GM23338 (cell line): ENCODE measurements at regions not wholly inside any gene's neighbourhood (a gene's known extent, or its start where the extent isn't known, plus 50 kb on each side); places are given as distances from the start of the nearest gene placed in this dataset.

Experiments
- ATAC-seq: fragments of 200-7000 bp; cut with Tn5 transposase; 3 replicates; pipeline ENCODE4 v1.9.1; 2020
- DNase-seq: peaks from one replicate; pipeline ENCODE4 v3.0.0-alpha.2; 2015; ENCODE audit warnings: low spot score
- H2AFZ ChIP-seq: fragments of 200-600 bp; sonication (generic); 2 replicates; pipeline ENCODE4 v1.8.0; 2016; ENCODE audit warnings: antibody characterized with exemption, mild to moderate bottlenecking, moderate library complexity
- H3F3A ChIP-seq: fragments of 200-600 bp; sonication (generic); replicated peaks from 2 replicates; pipeline ENCODE4 v1.8.0; 2017; ENCODE audit warnings: antibody characterized with exemption, mixed run types, low read depth
- H3K27ac ChIP-seq: fragments of 200-600 bp; sonication (generic); 2 replicates; pipeline ENCODE4 v1.6.1; 2016; ENCODE audit warnings: low read depth
- H3K27me3 ChIP-seq: fragments of 200-600 bp; sonication (generic); 2 replicates; pipeline ENCODE4 v1.8.0; 2016; ENCODE audit warnings: mild to moderate bottlenecking, mixed run types, moderate library complexity; ENCODE audit not compliant: insufficient read depth
- H3K36me3 ChIP-seq: fragments of 200-600 bp; sonication (generic); 2 replicates; pipeline ENCODE4 v1.8.0; 2016; ENCODE audit warnings: mild to moderate bottlenecking; ENCODE audit not compliant: insufficient read depth
- H3K4me1 ChIP-seq: fragments of 200-600 bp; sonication (generic); 2 replicates; pipeline ENCODE4 v1.8.0; 2016; ENCODE audit warnings: mild to moderate bottlenecking, moderate library complexity; ENCODE audit not compliant: insufficient read depth
- H3K4me2 ChIP-seq: fragments of 200-600 bp; sonication (generic); 2 replicates; pipeline ENCODE4 v1.7.1; 2017; ENCODE audit warnings: mixed run types
- H3K4me3 ChIP-seq: fragments of 200-600 bp; sonication (generic); 2 replicates; pipeline ENCODE4 v1.6.1; 2016; ENCODE audit warnings: mixed run types
- H3K79me2 ChIP-seq: fragments of 200-600 bp; sonication (generic); replicated peaks from 2 replicates; pipeline ENCODE4 v1.8.0; 2017; ENCODE audit warnings: mild to moderate bottlenecking; ENCODE audit not compliant: insufficient read depth
- H3K9me2 ChIP-seq: fragments of 200-600 bp; sonication (generic); 2 replicates; pipeline ENCODE4 v1.8.0; 2017; ENCODE audit not compliant: insufficient read depth
- H4K20me1 ChIP-seq: fragments of 200-600 bp; sonication (generic); replicated peaks from 2 replicates; pipeline ENCODE4 v1.8.0; 2017; ENCODE audit warnings: mild to moderate bottlenecking; ENCODE audit not compliant: insufficient read depth
- H3K27ac Mint-ChIP-seq: 2 replicates; pipeline ENCODE4 v1.8.0; 2020; ENCODE audit warnings: inconsistent platforms, mild to moderate bottlenecking, moderate library complexity, mixed read lengths
- H3K27me3 Mint-ChIP-seq: 3 replicates; pipeline ENCODE4 v1.8.0; 2022; ENCODE audit warnings: low read depth, mild to moderate bottlenecking, moderate library complexity, mixed read lengths, inconsistent platforms; ENCODE audit not compliant: insufficient read depth, poor library complexity
- H3K36me3 Mint-ChIP-seq: 3 replicates; pipeline ENCODE4 v1.8.0; 2021; ENCODE audit warnings: low read depth, mild to moderate bottlenecking, inconsistent platforms, moderate library complexity, mixed read lengths
- H3K4me1 Mint-ChIP-seq: 3 replicates; pipeline ENCODE4 v1.8.0; 2020; ENCODE audit warnings: mild to moderate bottlenecking, inconsistent platforms, mixed read lengths
- H3K4me3 Mint-ChIP-seq: 3 replicates; pipeline ENCODE4 v1.8.0; 2021; ENCODE audit warnings: moderate library complexity, mild to moderate bottlenecking, inconsistent platforms, mixed read lengths
- H3K9me3 Mint-ChIP-seq: 3 replicates; pipeline ENCODE4 v1.8.0; 2020; ENCODE audit warnings: moderate library complexity, mild to moderate bottlenecking, inconsistent platforms, mixed read lengths
- CREB1 ChIP-seq: fragments of 250-450 bp; sonication (Bioruptor Pico); IDR thresholded peaks from 2 replicates; pipeline ENCODE4 v1.5.0; 2020; ENCODE audit warnings: low read depth, mild to moderate bottlenecking, moderate library complexity
- EZH2 ChIP-seq: fragments of 200-600 bp; sonication (generic); IDR thresholded peaks from one replicate; pipeline ENCODE4 v1.8.0; 2017; ENCODE audit warnings: antibody characterized with exemption, mild to moderate bottlenecking, low read depth; ENCODE audit not compliant: unreplicated experiment
- EZH2phosphoT487 ChIP-seq: fragments of 200-600 bp; sonication (generic); IDR thresholded peaks from one replicate; pipeline ENCODE4 v1.8.1; 2018; ENCODE audit warnings: antibody characterized with exemption; ENCODE audit not compliant: unreplicated experiment
- JUNB ChIP-seq: IDR thresholded peaks from one replicate; pipeline ENCODE4 v1.6.1; 2016; ENCODE audit warnings: antibody characterized with exemption; ENCODE audit not compliant: unreplicated experiment
- NANOG ChIP-seq: IDR thresholded peaks from 2 replicates; pipeline ENCODE4 v1.6.1; 2016; ENCODE audit warnings: antibody characterized with exemption, borderline replicate concordance
- POLR2AphosphoS5 ChIP-seq: IDR thresholded peaks from 2 replicates; pipeline ENCODE4 v1.6.1; 2016; ENCODE audit warnings: antibody characterized with exemption, low read depth
- STAT1 ChIP-seq: IDR thresholded peaks from one replicate; pipeline ENCODE4 v1.6.1; 2016; ENCODE audit warnings: antibody characterized with exemption; ENCODE audit not compliant: unreplicated experiment
- ZNF114 ChIP-seq: fragments of 250-450 bp; sonication (Bioruptor Pico); IDR thresholded peaks from 2 replicates; pipeline ENCODE4 v1.5.0; 2020; ENCODE audit warnings: mild to moderate bottlenecking, moderate library complexity
- ZNF331 ChIP-seq: fragments of 250-450 bp; sonication (Bioruptor Pico); IDR thresholded peaks from 2 replicates; pipeline ENCODE4 v1.5.0; 2020; ENCODE audit warnings: low read depth, mild to moderate bottlenecking, moderate library complexity
- TF ChIP-seq, protein P1 (sequence below): IDR thresholded peaks from one replicate; pipeline ENCODE4 v1.6.1; 2018; ENCODE audit warnings: antibody characterized with exemption; ENCODE audit not compliant: unreplicated experiment
- TF ChIP-seq, protein P2 (sequence below): fragments of 250-450 bp; sonication (Bioruptor Pico); IDR thresholded peaks from 2 replicates; pipeline ENCODE4 v1.5.0; 2020; ENCODE audit warnings: mild to moderate bottlenecking, moderate library complexity
- TF ChIP-seq, protein P3 (sequence below): IDR thresholded peaks from 2 replicates; pipeline ENCODE4 v1.6.1; 2016; ENCODE audit warnings: antibody characterized with exemption

DNA sequence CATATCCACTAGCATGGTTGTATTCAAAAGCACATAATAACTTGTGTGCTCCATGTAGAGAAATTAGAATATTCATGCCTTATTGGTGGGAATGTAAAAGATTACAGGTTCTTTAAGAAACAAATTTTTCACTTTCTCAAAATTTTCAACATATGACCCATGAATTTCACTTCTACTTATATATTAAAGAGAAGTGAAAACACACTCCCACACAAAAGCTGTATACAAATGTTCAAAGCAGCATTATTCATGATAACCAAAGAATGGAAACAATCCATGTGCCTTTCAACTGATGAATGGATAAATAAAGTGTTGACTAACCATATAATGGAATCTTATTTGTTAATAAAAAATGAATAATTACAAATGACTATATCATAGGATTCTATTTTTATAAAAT is 694.5 kb upstream of the PCDH15 start:
- Histone ChIP-seq H3K9me2 (no peaks in the 10 kb centered on the region), H3K4me2 (no peak overlapping the region), H3K27ac (no peak overlapping the region), H4K20me1 (no peaks in the 10 kb centered on the region), H3F3A (no peaks in the 10 kb centered on the region), H3K27me3 (no peaks in the 10 kb centered on the region), H2AFZ (no peak overlapping the region), H3K36me3 (no peaks in the 10 kb centered on the region), H3K4me1 (no peaks in the 10 kb centered on the region), H3K79me2 (no peaks in the 10 kb centered on the region), H3K4me3 (no peak overlapping the region)
- DNase-seq (no peak), ATAC-seq (no peak)
- H3K27me3 Mint-ChIP-seq = no peaks in the 10 kb centered on the region
- TF ChIP-seq NANOG = no peak
- no peak for TF ChIP-seq CREB1 (CRISPR knock-in tag)
- TF ChIP-seq, protein P1, sequence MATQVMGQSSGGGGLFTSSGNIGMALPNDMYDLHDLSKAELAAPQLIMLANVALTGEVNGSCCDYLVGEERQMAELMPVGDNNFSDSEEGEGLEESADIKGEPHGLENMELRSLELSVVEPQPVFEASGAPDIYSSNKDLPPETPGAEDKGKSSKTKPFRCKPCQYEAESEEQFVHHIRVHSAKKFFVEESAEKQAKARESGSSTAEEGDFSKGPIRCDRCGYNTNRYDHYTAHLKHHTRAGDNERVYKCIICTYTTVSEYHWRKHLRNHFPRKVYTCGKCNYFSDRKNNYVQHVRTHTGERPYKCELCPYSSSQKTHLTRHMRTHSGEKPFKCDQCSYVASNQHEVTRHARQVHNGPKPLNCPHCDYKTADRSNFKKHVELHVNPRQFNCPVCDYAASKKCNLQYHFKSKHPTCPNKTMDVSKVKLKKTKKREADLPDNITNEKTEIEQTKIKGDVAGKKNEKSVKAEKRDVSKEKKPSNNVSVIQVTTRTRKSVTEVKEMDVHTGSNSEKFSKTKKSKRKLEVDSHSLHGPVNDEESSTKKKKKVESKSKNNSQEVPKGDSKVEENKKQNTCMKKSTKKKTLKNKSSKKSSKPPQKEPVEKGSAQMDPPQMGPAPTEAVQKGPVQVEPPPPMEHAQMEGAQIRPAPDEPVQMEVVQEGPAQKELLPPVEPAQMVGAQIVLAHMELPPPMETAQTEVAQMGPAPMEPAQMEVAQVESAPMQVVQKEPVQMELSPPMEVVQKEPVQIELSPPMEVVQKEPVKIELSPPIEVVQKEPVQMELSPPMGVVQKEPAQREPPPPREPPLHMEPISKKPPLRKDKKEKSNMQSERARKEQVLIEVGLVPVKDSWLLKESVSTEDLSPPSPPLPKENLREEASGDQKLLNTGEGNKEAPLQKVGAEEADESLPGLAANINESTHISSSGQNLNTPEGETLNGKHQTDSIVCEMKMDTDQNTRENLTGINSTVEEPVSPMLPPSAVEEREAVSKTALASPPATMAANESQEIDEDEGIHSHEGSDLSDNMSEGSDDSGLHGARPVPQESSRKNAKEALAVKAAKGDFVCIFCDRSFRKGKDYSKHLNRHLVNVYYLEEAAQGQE = no peak
- TF ChIP-seq EZH2phosphoT487 = no peak
- TF ChIP-seq JUNB = no peak
- no peak for TF ChIP-seq EZH2
- TF ChIP-seq ZNF114 (CRISPR knock-in tag) = no peak
- TF ChIP-seq STAT1 = no peak
- no peak for TF ChIP-seq POLR2AphosphoS5
- TF ChIP-seq, protein P2, sequence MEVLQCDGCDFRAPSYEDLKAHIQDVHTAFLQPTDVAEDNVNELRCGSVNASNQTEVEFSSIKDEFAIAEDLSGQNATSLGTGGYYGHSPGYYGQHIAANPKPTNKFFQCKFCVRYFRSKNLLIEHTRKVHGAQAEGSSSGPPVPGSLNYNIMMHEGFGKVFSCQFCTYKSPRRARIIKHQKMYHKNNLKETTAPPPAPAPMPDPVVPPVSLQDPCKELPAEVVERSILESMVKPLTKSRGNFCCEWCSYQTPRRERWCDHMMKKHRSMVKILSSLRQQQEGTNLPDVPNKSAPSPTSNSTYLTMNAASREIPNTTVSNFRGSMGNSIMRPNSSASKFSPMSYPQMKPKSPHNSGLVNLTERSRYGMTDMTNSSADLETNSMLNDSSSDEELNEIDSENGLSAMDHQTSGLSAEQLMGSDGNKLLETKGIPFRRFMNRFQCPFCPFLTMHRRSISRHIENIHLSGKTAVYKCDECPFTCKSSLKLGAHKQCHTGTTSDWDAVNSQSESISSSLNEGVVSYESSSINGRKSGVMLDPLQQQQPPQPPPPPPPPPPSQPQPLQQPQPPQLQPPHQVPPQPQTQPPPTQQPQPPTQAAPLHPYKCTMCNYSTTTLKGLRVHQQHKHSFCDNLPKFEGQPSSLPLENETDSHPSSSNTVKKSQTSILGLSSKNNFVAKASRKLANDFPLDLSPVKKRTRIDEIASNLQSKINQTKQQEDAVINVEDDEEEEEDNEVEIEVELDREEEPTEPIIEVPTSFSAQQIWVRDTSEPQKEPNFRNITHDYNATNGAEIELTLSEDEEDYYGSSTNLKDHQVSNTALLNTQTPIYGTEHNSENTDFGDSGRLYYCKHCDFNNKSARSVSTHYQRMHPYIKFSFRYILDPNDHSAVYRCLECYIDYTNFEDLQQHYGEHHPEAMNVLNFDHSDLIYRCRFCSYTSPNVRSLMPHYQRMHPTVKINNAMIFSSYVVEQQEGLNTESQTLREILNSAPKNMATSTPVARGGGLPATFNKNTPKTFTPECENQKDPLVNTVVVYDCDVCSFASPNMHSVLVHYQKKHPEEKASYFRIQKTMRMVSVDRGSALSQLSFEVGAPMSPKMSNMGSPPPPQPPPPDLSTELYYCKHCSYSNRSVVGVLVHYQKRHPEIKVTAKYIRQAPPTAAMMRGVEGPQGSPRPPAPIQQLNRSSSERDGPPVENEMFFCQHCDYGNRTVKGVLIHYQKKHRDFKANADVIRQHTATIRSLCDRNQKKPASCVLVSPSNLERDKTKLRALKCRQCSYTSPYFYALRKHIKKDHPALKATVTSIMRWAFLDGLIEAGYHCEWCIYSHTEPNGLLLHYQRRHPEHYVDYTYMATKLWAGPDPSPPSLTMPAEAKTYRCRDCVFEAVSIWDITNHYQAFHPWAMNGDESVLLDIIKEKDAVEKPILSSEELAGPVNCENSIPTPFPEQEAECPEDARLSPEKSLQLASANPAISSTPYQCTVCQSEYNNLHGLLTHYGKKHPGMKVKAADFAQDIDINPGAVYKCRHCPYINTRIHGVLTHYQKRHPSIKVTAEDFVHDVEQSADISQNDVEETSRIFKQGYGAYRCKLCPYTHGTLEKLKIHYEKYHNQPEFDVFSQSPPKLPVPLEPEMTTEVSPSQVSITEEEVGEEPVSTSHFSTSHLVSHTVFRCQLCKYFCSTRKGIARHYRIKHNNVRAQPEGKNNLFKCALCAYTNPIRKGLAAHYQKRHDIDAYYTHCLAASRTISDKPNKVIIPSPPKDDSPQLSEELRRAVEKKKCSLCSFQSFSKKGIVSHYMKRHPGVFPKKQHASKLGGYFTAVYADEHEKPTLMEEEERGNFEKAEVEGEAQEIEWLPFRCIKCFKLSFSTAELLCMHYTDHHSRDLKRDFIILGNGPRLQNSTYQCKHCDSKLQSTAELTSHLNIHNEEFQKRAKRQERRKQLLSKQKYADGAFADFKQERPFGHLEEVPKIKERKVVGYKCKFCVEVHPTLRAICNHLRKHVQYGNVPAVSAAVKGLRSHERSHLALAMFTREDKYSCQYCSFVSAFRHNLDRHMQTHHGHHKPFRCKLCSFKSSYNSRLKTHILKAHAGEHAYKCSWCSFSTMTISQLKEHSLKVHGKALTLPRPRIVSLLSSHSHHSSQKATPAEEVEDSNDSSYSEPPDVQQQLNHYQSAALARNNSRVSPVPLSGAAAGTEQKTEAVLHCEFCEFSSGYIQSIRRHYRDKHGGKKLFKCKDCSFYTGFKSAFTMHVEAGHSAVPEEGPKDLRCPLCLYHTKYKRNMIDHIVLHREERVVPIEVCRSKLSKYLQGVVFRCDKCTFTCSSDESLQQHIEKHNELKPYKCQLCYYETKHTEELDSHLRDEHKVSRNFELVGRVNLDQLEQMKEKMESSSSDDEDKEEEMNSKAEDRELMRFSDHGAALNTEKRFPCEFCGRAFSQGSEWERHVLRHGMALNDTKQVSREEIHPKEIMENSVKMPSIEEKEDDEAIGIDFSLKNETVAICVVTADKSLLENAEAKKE (CRISPR knock-in tag) = no peak
- TF ChIP-seq, protein P3, sequence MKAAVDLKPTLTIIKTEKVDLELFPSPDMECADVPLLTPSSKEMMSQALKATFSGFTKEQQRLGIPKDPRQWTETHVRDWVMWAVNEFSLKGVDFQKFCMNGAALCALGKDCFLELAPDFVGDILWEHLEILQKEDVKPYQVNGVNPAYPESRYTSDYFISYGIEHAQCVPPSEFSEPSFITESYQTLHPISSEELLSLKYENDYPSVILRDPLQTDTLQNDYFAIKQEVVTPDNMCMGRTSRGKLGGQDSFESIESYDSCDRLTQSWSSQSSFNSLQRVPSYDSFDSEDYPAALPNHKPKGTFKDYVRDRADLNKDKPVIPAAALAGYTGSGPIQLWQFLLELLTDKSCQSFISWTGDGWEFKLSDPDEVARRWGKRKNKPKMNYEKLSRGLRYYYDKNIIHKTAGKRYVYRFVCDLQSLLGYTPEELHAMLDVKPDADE = no peak
- no peak for TF ChIP-seq ZNF331 (CRISPR knock-in tag)
- H3K27ac Mint-ChIP-seq = no peak overlapping the region
- H3K36me3 Mint-ChIP-seq = no peaks in the 10 kb centered on the region
- no peak overlapping the region for H3K4me3 Mint-ChIP-seq
- no peaks in the 10 kb centered on the region for H3K4me1 Mint-ChIP-seq
- H3K9me3 Mint-ChIP-seq = no peaks in the 10 kb centered on the region; the same call in 2 of the 3 replicates
